ENCODE measurements at regions not wholly inside any gene's neighbourhood (a gene's known extent, or its start where the extent isn't known, plus 50 kb on each side); places are given as distances from the start of the nearest gene placed in this dataset.

GRCh38 chr1:25064465-25065240, 134.6 kb upstream of the RUNX3 start:
- H3K4me3 ChIP-seq (ENCODE audit: low read depth, low read length): no peak overlapping the region
- POLR2A ChIA-PET: no interaction called here
- TF ChIP-seq, protein P1, sequence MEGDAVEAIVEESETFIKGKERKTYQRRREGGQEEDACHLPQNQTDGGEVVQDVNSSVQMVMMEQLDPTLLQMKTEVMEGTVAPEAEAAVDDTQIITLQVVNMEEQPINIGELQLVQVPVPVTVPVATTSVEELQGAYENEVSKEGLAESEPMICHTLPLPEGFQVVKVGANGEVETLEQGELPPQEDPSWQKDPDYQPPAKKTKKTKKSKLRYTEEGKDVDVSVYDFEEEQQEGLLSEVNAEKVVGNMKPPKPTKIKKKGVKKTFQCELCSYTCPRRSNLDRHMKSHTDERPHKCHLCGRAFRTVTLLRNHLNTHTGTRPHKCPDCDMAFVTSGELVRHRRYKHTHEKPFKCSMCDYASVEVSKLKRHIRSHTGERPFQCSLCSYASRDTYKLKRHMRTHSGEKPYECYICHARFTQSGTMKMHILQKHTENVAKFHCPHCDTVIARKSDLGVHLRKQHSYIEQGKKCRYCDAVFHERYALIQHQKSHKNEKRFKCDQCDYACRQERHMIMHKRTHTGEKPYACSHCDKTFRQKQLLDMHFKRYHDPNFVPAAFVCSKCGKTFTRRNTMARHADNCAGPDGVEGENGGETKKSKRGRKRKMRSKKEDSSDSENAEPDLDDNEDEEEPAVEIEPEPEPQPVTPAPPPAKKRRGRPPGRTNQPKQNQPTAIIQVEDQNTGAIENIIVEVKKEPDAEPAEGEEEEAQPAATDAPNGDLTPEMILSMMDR (IDR thresholded peaks at IDR 0.05; ENCODE audit: insufficient read depth, low read length, missing control alignments): no peak
- no peak for DNase-seq (ENCODE audit: low read depth, low spot score)
- CTCF ChIA-PET: interaction anchor here (1.2 to 3.0 kb wide), 3 partner anchors 27 to 168 kb away, joined by 3 to 8 read pairs (median 5); no protein-coding TSS in a partner anchor

- H3K4me3 ChIP-seq (ENCODE audit: low read depth, low read length): no peak overlapping the region
- CTCF ChIA-PET: interaction anchor here (0.9 to 1.2 kb wide), 3 partner anchors 26 to 37 kb away, joined by 3 to 4 read pairs (median 3); no protein-coding TSS in a partner anchor
- TF ChIP-seq, protein P1 (IDR thresholded peaks at IDR 0.05; ENCODE audit: insufficient read depth, low read length, missing control alignments): no peak
- POLR2A ChIA-PET: no interaction called here
- no peak for DNase-seq (ENCODE audit: low read depth, low spot score)
These were observed 133.7 kb upstream of the RUNX3 start for GRCh38 chr1:25063591-25064416.

GRCh38 chr1:25062621-25063255, 132.7 kb upstream of the RUNX3 start:
- ChIA-PET POLR2A (no interaction called here), CTCF (no interaction called here)
- no peak for DNase-seq (ENCODE audit: low read depth, low spot score)
- TF ChIP-seq, protein P1 (IDR thresholded peaks at IDR 0.05; ENCODE audit: insufficient read depth, low read length, missing control alignments): no peak
- H3K4me3 ChIP-seq (ENCODE audit: low read depth, low read length): no peak overlapping the region

DNA sequence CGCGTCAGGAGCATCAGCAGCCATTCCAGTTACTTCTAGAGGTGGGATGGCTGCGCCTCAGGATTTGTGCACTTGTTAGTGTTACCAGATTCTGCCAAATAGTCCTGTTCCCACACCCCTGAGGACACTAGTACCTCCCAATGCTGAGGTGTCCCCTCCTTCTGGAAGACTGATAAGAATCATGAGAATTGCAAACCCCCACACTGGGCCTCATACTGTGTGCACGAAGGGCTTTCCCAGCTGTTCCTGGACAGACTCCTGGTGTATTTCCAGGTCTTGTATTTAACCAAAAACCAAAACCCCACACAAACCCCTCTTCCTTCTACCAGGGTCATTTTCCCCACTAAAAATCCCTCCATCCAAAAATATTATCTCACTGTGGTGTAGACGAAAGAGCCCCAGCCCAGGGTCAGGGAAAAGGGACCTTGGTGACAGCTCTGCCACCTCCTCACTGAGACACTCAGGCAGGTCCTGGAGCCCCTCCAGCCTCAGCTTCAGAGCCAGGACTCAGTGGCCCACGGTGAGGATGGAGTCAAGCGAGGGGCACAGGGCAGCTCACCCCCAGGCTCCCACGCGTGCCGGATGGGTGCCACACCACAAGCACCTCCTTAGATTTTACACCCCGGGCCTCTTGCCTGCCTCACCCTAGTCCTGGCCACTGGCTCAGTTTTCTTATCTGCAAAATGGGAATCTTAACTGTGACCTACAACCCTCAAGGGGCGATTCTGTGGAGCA, 131.4 kb upstream of the RUNX3 start:
- CTCF ChIA-PET: no interaction called here
- no peak overlapping the region for H3K4me3 ChIP-seq (ENCODE audit: low read depth, low read length)
- no peak for DNase-seq (ENCODE audit: low read depth, low spot score)
- POLR2A ChIA-PET: no interaction called here
- TF ChIP-seq, protein P1 (IDR thresholded peaks at IDR 0.05; ENCODE audit: insufficient read depth, low read length, missing control alignments): no peak

DNA sequence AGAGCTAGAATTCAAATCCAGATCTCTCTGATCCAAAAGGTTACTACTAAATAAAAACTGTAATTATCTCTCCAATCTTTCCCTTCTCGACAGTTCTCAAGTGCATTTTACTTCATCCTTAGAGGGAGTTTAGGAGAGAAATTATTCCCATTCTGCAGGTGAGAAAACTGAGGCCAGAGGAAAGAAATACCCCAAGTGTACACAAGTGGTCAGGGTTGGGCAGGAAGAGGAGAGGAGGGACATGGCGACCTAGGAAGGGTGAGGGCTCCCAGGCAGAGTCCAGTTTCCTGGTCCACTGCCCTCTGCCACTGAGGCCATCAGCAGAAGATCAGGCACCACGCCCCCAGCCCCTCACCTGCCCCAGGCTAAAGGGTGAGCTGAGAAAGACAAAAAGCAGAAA, 127.1 kb upstream of the RUNX3 start:
- ChIA-PET CTCF (interaction anchor here (5.0 kb wide), 1 partner anchor 20 kb away, joined by 21 read pairs; no protein-coding TSS in a partner anchor), POLR2A (no interaction called here)
- no peak for DNase-seq (ENCODE audit: low read depth, low spot score)
- no peak overlapping the region for H3K4me3 ChIP-seq (ENCODE audit: low read depth, low read length)
- TF ChIP-seq, protein P1 (IDR thresholded peaks at IDR 0.05; ENCODE audit: insufficient read depth, low read length, missing control alignments): no peak

Data from AG04449 (cell line).